Esophagus squamous epithelium (tissue), 5 donors: ENCODE measurements at regions not wholly inside any gene's neighbourhood (a gene's known extent, or its start where the extent isn't known, plus 50 kb on each side); places are given as distances from the start of the nearest gene placed in this dataset.

Experiments used
- DNase-seq: peaks from one replicate; lab custom pipeline; 2025; lab: John Stamatoyannopoulos, UW
- H3K27ac ChIP-seq, 4 donors: fragments of 200-600 bp; sonication (generic); one replicate each; pipeline ENCODE4 v1.5.1; 2016 to 2019; ENCODE audit warnings: mild to moderate bottlenecking in 1 of 4
- H3K27me3 ChIP-seq, 4 donors: fragments of 200-600 bp; sonication (generic); 1 replicate in 3 of 4; 2 replicates in 1 of 4; pipeline versions ENCODE4 v1.5.1 to v1.6.0; 2017 to 2021; ENCODE audit warnings: antibody characterized with exemption in 1 of 4
- H3K36me3 ChIP-seq, 3 donors: fragments of 200-600 bp; sonication (generic); one replicate each; pipeline ENCODE4 v1.5.1; 2016 to 2019
- H3K4me1 ChIP-seq, 3 donors: fragments of 200-600 bp; sonication (generic); one replicate each; pipeline ENCODE4 v1.5.1; 2017 to 2019
- H3K4me3 ChIP-seq, 4 donors: fragments of 200-600 bp; sonication (generic); 1 replicate in 3 of 4; 2 replicates in 1 of 4; pipeline ENCODE4 v1.5.1; 2016 to 2019; ENCODE audit warnings: mild to moderate bottlenecking in 2 of 4, moderate library complexity in 1 of 4
- H3K9me3 ChIP-seq, 3 donors: fragments of 200-600 bp; sonication (generic); one replicate each; pipeline ENCODE4 v1.5.1; 2016 to 2019
- POLR2A ChIP-seq, 4 donors: fragments of 450-650 bp; IDR thresholded peaks; one replicate each; pipeline ENCODE4 v1.6.1; 2017; ENCODE audit warnings: antibody characterized with exemption in 4 of 4, mild to moderate bottlenecking in 4 of 4, moderate library complexity in 3 of 4
- WGBS, 2 donors: methylation state at CpG; one replicate each; pipeline ENCODE4 v1.1.5; 2018; 5-methylcytosine and 5-hydroxymethylcytosine counted together
- intact Hi-C: fragments of 100-400 bp; cut with DNase I; formaldehyde crosslinking; loops from one replicate; pipeline ENCODE4 v1.15.0; 2022
- TF ChIP-seq, protein P1 (sequence below), 6 experiments: fragments of 450-650 bp in 4 of 6; fragments of 200-600 bp in 2 of 6; sonication (generic) in 2 of 6; IDR thresholded peaks; one replicate each; pipeline ENCODE4 v1.5.1; 2016 to 2019; ENCODE audit warnings: antibody characterized with exemption in 6 of 6, mild to moderate bottlenecking in 4 of 6, moderate library complexity in 4 of 6
- donor health status: DM: yes; HTN: yes; CAD: no.

DNA sequence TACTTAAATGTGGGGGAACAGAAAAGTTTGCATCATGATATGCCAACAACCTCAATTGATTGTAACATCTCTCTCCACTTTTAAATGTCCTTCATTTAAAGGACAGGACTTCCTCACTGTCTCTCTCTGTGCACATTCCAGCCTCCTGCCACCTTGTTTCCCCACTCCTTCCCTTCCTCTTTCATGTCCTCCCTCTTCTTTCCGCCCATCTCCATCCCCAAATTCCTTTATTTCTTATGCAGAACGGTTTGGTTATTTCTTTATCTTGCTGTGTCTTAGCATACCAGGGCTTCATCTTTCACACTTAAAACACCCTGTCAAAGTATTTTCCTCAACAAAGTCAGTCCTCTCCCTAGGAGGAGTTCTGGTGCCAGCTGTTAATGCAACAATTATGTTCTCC is 293.8 kb downstream of the NXPE2 start:
- no peaks in the 10 kb centered on the region for H3K4me1 ChIP-seq
- H3K36me3 ChIP-seq: no peaks in the 10 kb centered on the region
- DNase-seq: no peak
- peaks cover 0 to 5% (median 0%) of the 10 kb centered on the region in 4 donors for H3K27me3 ChIP-seq
- H3K27ac ChIP-seq: no peak overlapping the region
- intact Hi-C loops: no loop called here
- H3K9me3 ChIP-seq: no peaks in the 10 kb centered on the region
- 30 to 45% methylated on average over 2 of the region's 2 CpGs for WGBS, 2 donors
- no peak overlapping the region for H3K4me3 ChIP-seq
- TF ChIP-seq, protein P1, sequence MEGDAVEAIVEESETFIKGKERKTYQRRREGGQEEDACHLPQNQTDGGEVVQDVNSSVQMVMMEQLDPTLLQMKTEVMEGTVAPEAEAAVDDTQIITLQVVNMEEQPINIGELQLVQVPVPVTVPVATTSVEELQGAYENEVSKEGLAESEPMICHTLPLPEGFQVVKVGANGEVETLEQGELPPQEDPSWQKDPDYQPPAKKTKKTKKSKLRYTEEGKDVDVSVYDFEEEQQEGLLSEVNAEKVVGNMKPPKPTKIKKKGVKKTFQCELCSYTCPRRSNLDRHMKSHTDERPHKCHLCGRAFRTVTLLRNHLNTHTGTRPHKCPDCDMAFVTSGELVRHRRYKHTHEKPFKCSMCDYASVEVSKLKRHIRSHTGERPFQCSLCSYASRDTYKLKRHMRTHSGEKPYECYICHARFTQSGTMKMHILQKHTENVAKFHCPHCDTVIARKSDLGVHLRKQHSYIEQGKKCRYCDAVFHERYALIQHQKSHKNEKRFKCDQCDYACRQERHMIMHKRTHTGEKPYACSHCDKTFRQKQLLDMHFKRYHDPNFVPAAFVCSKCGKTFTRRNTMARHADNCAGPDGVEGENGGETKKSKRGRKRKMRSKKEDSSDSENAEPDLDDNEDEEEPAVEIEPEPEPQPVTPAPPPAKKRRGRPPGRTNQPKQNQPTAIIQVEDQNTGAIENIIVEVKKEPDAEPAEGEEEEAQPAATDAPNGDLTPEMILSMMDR (IDR thresholded peaks at IDR 0.05): no peak
- no peak for TF ChIP-seq POLR2A (IDR thresholded peaks at IDR 0.05)

GRCh38 chr11:114977651-114978050 is 299.3 kb downstream of the NXPE2 start:
- no peak for DNase-seq
- TF ChIP-seq, protein P1 (IDR thresholded peaks at IDR 0.05): no peak
- TF ChIP-seq POLR2A (IDR thresholded peaks at IDR 0.05): no peak
- intact Hi-C loops: no loop called here
- Histone ChIP-seq H3K4me3 (no peak overlapping the region), H3K4me1 (no peaks in the 10 kb centered on the region), H3K36me3 (no peaks in the 10 kb centered on the region), H3K9me3 (no peaks in the 10 kb centered on the region), H3K27ac (no peak overlapping the region), H3K27me3 (peaks cover 0 to 5% (median 0%) of the 10 kb centered on the region in 4 donors)
- 79 to 80% methylated on average over 4 of the region's 4 CpGs for WGBS, 2 donors

GRCh38 chr11:114982141-114982540 is 303.8 kb downstream of the NXPE2 start:
- 50 to 80% methylated on average over 1 of the region's 1 CpG for WGBS, 2 donors
- no peak for DNase-seq
- H3K4me3 ChIP-seq: no peak overlapping the region
- no peaks in the 10 kb centered on the region for H3K36me3 ChIP-seq
- no peaks in the 10 kb centered on the region for H3K9me3 ChIP-seq
- H3K4me1 ChIP-seq: peaks cover 0 to 4% (median 0%) of the 10 kb centered on the region in 3 donors
- intact Hi-C loops: no loop called here
- H3K27me3 ChIP-seq: no peaks in the 10 kb centered on the region
- TF ChIP-seq, protein P1 (IDR thresholded peaks at IDR 0.05): no peak
- no peak for TF ChIP-seq POLR2A (IDR thresholded peaks at IDR 0.05)
- no peak overlapping the region for H3K27ac ChIP-seq

GRCh38 chr11:114984611-114985163 is 306.4 kb downstream of the NXPE2 start:
- no peak for DNase-seq
- Histone ChIP-seq H3K4me1 (peaks cover 0 to 9% (median 0%) of the 10 kb centered on the region in 3 donors), H3K27me3 (no peaks in the 10 kb centered on the region), H3K36me3 (no peaks in the 10 kb centered on the region), H3K4me3 (no peak overlapping the region), H3K9me3 (no peaks in the 10 kb centered on the region), H3K27ac (no peak overlapping the region)
- WGBS, 2 donors: 73 to 86% methylated on average over 8 to 9 of the region's 9 CpGs
- intact Hi-C loops: no loop called here
- no peak for TF ChIP-seq POLR2A (IDR thresholded peaks at IDR 0.05)
- TF ChIP-seq, protein P1 (IDR thresholded peaks at IDR 0.05): no peak

DNA sequence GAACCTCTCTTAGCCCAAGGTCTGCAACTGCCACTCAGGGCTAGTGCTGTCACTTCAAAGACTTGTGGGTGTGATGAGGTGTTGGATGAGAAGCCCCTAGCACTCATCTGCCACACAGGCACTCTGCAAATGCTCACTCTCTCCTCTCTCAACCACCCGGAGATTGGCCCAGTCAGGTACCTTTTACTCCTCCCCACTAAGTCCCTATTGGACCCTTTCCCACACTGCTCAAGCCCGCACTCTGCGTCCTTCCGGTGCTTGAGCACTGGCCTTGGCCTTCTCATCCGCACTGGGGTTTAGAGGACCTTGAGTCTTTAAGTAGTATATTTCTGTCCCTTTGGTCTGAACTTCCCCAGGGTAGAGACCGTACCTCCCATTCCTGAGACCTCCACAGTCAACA is 308.0 kb downstream of the NXPE2 start:
- Histone ChIP-seq H3K36me3 (no peaks in the 10 kb centered on the region), H3K27me3 (no peaks in the 10 kb centered on the region), H3K4me3 (no peak overlapping the region), H3K4me1 (peaks cover 0 to 9% (median 0%) of the 10 kb centered on the region in 3 donors), H3K9me3 (no peaks in the 10 kb centered on the region), H3K27ac (no peak overlapping the region)
- intact Hi-C loops: no loop called here
- DNase-seq: no peak
- 82 to 92% methylated on average over 6 of the region's 6 CpGs for WGBS, 2 donors
- no peak for TF ChIP-seq POLR2A (IDR thresholded peaks at IDR 0.05)
- TF ChIP-seq, protein P1 (IDR thresholded peaks at IDR 0.05): no peak
